ENCODE measurements at regions not wholly inside any gene's neighbourhood (a gene's known extent, or its start where the extent isn't known, plus 50 kb on each side); places are given as distances from the start of the nearest gene placed in this dataset.

GRCh38 chr5:82332886-82333615, 54.9 kb upstream of the RPS23 start:
- no peak for TF ChIP-seq CTCF (IDR thresholded peaks at IDR 0.05)
- TF ChIP-seq POLR2A (IDR thresholded peaks at IDR 0.05): no peak
- no peak for TF ChIP-seq EP300 (IDR thresholded peaks at IDR 0.05)

Data from tibial nerve (tissue), 4 donors.